GM12872 (cell line): ENCODE measurements at regions not wholly inside any gene's neighbourhood (a gene's known extent, or its start where the extent isn't known, plus 50 kb on each side); places are given as distances from the start of the nearest gene placed in this dataset.

Source experiments
- CTCF ChIP-seq: IDR thresholded peaks from 3 replicates; pipeline ENCODE4 v1.5.1; 2011; ENCODE audit warnings: low read depth, mild to moderate bottlenecking, low read length, moderate library complexity; ENCODE audit not compliant: insufficient read depth

- no peak for TF ChIP-seq CTCF
Observed at GRCh38 chr16:17947637-17948036, 388.9 kb downstream of the NPIPA8 start.

GRCh38 chr16:17947165-17947564 is 389.4 kb downstream of the NPIPA8 start:
- no peak for TF ChIP-seq CTCF

- TF ChIP-seq CTCF, result no peak
Observed at GRCh38 chr16:17945080-17945601, 391.4 kb downstream of the NPIPA8 start.

GRCh38 chr16:17944345-17944744 is 392.2 kb downstream of the NPIPA8 start:
- TF ChIP-seq CTCF, result no peak

- no peak for TF ChIP-seq CTCF
Observed at GRCh38 chr16:17942067-17942466, 394.5 kb downstream of the NPIPA8 start.

- no peak for TF ChIP-seq CTCF
Observed at GRCh38 chr16:17940584-17941364, 395.8 kb downstream of the NPIPA8 start.

GRCh38 chr16:17939723-17940122 is 396.8 kb downstream of the NPIPA8 start:
- no peak for TF ChIP-seq CTCF
